DMS114 treated with DMSO at 0.1 percent for 48 hours (cell line): ENCODE measurements at regions not wholly inside any gene's neighbourhood (a gene's known extent, or its start where the extent isn't known, plus 50 kb on each side); places are given as distances from the start of the nearest gene placed in this dataset.

ENCODE experiments used
- DNase-seq: peaks from one replicate; lab custom pipeline; 2025; ENCODE audit not compliant: unreplicated experiment; lab: John Stamatoyannopoulos, UW

GRCh38 chr14:97620066-97620465, 822.9 kb downstream of the VRK1 start:
- DNase-seq, result no peak

DNA sequence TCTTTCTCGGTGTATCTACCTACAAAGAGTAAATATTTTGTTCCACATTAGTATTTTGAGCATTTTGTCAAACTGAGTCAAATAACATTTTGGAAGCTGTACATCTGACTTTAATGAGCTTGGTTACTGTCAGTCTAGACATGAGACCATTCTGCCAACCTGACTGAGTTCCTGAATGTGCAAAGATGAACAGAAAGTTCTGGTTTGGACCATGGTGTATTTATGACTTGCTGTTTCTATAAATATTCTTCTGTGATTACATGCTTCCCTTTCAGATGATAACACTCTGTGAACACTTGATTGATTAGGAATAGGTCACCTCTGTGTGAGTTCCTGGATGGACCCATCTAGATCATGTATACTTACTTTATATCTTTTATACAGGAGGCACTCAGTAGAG, 827.8 kb downstream of the VRK1 start:
- DNase-seq, result no peak

- DNase-seq, result no peak
Observed at GRCh38 chr14:97625477-97625876, 828.3 kb downstream of the VRK1 start.

DNA sequence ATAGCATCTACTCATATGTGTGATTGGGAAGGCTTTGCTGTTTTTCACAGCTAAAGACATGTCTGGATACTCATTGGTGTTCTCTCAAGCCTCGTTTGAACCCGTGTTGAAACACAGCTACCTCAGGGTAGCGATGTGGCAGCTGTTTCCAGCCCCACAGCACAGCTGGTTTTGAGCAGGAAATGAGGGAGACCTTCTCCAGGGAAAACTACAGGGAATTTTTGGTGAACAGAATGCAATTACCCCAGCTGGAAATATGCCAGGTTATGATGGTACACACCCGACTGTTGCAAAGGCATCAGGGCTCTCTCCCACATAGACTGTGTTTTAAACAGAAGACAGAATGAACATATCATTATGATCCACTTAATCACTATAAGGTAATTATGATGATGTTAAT, 828.9 kb downstream of the VRK1 start:
- DNase-seq, result no peak

DNA sequence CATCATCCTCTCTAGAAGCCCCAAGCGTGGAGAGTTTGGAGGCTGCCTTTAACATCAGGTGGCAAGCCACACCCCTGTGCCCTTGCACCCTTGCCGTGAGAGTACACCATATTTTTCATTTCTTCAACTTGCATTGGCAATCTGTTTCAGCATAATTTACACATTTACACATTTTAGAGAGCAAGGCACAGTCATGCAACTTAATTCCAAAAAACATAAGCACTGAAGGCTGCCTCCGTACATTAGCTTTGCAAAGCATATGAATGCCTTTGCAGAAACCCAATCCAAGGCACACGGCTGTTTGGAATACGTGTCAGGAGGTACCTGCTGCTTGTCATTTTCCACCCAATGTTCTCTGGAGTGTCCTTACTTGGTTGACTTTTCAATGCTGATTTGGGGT, 833.1 kb downstream of the VRK1 start:
- DNase-seq, result no peak

DNA sequence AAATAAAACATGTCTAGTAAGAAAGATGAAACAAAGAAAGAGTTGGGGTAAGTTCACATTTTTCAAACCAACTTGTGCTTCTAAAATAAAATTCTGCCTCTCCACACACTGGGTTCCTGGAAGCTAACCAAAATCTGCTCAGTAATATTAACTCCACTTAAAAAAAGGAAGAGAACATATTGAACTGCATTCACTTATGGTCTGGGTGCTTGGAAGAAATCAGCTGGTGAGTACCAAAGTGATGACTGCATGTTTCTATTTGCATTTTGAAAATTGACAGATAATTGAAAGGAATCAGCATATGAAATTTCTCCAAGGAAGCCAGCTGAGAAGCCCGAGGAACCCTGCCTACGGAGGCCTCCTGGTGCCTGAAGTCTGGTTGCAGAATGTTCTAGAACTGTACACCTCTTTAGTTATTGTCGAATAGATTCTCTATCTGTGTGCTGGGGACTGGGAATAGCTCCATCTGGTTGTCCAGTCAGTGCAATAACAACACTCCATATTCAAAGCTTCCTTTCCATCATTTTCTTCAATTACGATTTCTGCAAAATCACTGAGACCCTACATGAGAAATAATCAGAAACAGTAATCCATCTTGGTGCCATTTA, 836.1 kb downstream of the VRK1 start:
- no peak for DNase-seq

DNA sequence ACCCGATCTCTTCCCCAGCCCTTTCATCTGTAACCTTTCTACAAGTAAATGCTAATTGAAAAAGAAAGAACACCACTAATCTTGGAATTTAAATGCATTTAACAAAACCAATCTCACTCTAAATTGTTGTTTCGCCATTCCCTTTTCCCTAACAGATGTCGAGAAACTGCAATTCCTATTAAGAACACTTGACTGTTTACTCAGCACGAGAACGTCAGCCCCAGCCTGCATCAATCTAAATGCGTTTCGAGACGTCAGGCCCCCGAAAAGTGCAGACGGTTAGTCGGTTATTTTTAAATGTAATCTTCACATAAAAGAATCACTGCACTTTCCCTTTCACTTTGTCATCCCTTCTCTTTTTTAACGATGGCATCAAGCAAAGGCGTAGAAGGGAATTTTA, 837.6 kb downstream of the VRK1 start:
- DNase-seq, result no peak

DNA sequence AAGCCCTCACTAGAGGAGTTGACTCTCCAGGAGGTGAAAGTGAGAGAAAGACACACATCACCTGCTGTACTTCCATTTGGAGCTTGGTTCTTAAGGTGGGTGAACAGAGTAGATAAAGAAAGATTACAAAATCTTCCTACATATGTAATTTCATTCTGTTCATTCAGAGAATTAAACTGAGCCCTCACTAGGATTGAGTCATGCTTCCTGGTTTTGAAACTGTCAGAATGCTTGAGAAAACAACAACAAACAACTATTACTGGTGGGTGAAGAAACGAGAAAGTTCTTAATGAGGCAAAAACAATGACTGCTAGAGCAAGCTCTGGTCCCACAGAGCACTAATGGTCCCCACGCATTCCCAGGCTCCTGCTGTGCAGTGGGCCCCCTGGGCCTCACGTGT, 841.7 kb downstream of the VRK1 start:
- DNase-seq, result no peak

- DNase-seq, result no peak
Observed at GRCh38 chr14:97640031-97640430, 842.8 kb downstream of the VRK1 start.

GRCh38 chr14:97641827-97642226, 844.6 kb downstream of the VRK1 start:
- DNase-seq, result no peak

DNA sequence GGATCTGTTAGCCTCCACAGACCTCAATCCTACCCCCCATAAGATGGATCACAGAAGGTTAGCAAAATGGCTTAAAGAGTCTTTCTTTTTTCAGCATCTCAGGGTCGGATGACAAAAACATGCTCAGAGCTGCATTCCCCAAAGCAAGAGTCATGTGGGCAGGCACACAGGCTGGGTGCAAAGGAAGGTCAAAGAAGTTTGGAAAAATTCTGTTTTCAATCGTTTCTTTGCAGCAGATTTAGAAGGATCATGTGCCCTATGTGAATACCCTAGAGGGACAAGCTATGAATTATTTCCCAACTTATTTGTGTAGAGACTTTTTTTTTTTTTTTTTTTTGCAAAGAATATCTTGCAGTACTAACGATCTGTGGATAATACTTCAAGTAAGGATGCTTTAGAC, 845.4 kb downstream of the VRK1 start:
- no peak for DNase-seq

DNA sequence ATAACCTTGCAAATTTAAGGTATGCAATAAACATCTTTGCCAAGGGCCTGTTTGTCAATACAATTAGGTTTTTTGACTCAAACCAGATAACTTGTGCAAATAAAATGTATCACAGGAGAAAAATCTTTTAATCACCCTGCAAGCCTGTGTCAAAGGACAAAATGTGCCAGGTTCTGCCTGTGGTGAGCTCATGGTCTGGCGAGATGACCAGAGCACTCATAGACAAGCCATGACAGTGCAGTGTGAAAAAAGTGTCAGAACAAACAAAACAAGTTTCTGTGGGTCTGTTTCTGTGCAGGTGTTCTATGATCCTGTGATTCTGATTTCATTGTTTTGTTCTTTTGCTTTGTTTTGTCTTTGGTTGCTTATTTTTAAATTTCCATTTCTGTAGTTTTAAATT, 847.2 kb downstream of the VRK1 start:
- no peak for DNase-seq

DNA sequence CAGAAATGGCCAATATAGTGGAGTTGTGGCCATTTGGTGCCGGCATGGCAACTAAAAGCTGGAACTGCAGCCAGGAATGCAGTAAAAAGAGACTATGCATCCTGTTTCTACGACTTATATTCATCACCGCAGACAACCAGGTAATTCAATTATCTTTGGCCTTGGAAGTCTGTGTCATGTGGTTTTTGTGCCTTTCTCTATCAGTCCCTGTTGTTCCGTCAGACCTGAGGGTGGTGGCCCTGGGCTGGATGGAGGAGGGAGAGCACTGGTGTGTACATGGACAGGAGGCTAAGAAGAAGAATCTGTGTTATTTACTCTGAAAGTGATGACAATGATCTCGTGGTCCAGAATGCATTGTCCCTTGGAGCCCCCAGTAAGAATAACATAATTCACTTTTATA, 852.6 kb downstream of the VRK1 start:
- DNase-seq, result no peak

DNA sequence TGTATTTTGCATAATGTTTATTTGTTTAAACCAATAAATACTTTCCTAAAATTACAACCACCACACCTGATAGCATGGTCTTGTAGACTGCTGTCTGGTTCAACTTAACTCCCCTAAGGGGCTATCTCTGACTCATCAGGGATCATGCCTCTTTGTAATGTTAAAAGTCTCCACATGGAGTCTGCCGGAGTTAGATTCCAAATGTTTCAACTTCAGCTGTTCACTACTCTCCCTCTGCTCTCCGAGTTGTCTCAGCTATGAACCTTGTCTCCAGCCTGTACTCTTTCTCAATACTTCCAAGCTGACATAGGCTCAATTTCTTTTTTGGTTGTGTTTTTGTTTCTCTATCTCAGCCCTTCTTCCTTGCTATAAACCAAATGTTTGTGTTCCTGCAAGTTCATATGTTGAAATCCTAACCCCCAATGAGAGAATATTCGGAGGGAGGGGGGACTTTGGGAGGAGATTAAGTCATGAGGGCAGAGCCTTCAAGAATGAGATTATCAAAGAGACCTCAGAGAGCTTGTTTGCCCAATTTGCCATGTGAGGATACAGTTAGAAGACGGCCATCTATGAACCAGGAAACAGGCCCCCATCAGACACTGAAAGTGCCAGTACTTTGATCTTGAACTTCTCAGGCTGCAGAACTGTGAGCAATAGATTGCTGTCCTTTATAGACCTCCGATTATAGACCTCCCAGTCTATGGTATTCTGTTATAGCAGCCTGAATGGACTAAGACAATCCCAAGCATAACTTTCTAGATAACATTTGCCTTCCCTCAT, 858.2 kb downstream of the VRK1 start:
- no peak for DNase-seq

DNA sequence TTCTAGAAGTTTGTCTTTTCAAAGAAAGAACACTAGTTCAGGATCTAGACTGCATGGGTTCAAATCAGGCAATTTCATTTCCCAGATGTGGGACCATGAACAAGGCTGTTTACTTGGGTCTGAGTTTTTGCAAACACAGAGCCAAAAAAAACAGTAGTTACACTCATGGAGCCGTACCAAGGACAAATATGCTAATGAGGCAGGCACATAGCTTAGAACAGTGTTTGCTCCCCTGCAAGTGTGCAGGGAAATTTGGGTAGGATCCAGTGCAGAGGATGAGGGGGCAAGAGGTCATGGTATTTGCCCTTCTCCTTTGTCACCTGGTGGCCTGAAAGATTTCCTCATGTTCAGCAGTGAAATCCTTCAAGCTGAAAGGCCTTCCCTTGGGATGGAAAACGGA, 860.4 kb downstream of the VRK1 start:
- DNase-seq, result no peak

DNA sequence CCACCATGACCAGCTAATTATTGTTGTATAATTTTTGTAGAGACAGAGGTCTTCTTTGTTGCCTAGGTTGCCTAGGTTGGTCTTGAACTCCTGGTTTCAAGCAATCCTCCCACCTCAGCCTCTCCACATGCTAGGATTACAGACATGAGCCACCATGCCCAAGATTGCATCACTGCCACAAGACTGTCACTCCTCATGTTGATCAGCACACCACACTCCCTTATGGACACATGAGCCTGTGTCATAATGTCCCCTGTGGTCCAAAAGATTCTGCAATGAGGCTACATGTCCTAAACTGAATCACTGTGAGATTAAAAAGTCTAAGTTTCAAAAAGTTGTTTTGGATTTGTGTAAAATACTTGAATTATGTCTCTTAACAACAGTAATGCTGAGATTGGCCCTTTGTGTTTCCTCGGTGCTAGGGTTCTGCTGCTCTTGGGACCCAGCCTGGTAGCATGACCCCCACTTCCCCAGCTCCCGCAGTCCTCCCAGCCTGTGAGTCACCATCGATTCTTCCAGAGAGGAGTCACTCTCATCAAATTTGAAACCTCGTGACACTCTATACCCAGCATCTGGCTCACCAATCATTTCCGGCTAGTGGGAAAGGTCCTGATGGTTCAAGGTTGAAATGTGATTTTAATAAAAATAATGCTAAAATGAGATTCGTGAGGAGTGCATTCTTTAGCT, 890.9 kb downstream of the VRK1 start:
- DNase-seq, result no peak

DNA sequence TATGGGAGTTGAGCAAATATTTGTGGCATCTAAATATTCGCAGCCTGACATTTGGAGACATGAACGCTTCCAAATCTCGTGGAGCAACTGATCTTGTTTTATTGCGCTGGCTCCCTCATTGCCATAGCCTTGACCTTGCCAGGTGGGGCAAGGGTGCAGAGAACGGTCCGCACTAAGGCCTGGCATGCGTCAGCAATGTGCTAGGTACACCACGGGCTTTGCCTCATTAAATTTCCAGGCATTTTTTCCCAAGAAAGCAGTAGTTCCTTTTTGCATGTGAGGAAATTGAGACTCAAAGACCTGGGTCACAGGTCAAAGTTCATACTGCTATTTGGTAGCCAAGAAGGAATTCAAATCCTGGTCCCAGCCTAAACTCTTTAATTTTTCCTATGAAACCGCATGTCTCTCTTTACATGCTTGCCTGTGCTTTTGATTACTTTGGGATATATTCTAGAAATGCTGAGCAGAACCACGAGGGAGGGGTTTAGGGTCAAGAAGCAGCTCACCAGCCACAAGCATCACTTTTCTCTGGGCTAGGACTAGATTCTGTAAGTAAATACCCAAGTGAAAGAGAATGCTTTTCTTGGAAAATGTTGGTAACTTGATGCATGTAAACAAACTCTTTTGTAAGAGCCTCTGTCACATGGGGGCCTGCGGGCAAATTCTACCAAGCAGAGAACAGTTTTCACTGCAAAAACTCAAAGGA, 891.6 kb downstream of the VRK1 start:
- DNase-seq, result no peak

- DNase-seq, result no peak
Observed at GRCh38 chr14:97692084-97692483, 894.9 kb downstream of the VRK1 start.

GRCh38 chr14:97695456-97695981, 898.3 kb downstream of the VRK1 start:
- DNase-seq, result no peak

GRCh38 chr14:97697772-97698171, 900.6 kb downstream of the VRK1 start:
- no peak for DNase-seq

DNA sequence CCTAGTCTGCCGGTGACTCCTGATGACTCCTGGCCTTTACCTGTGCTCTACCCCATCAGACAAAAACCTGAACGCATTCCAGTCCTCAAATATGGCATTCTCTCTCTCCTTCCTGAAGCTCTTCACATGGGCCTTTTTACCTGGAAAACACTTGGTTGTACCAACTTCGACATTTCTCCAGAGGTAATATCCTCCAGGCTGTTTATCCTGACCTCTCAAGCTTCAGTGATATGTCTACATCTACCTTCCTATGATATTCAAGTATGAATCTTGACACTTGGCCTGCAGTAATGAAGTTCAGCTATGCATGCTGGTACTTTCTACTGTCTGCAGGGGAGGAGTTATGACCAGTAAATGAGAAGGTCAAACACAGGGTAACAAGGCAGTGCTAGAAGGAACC, 901.8 kb downstream of the VRK1 start:
- no peak for DNase-seq
